ENCODE measurements at regions not wholly inside any gene's neighbourhood (a gene's known extent, or its start where the extent isn't known, plus 50 kb on each side); places are given as distances from the start of the nearest gene placed in this dataset.

- no peak for TF ChIP-seq ZFP36 (IDR thresholded peaks at IDR 0.05; ENCODE audit: borderline replicate concordance, partially characterized antibody)
- no peak for TF ChIP-seq CTCF (IDR thresholded peaks at IDR 0.05)
- no peak for TF ChIP-seq POLR2A (IDR thresholded peaks at IDR 0.05; ENCODE audit: low read length)
- no peak for TF ChIP-seq CHD2 (IDR thresholded peaks at IDR 0.05; ENCODE audit: low read length, partially characterized antibody)
- no peak for TF ChIP-seq CEBPB (IDR thresholded peaks at IDR 0.05)
- no peak for TF ChIP-seq RAD21 (conservative IDR thresholded peaks at IDR 0.05 in 1 of 2, IDR thresholded peaks at IDR 0.05 in 1 of 2)
- TF ChIP-seq ESRRA (IDR thresholded peaks at IDR 0.05; ENCODE audit: borderline replicate concordance, low read length), result no peak
- no peak for TF ChIP-seq MYC (IDR thresholded peaks at IDR 0.05; ENCODE audit: borderline replicate concordance, low read length)
- no peak for TF ChIP-seq ZNF302 (CRISPR knock-in tag; IDR thresholded peaks at IDR 0.05)
- no peak for TF ChIP-seq MAZ (IDR thresholded peaks at IDR 0.05; ENCODE audit: borderline replicate concordance, low read depth, low read length)
- TF ChIP-seq REST (IDR thresholded peaks at IDR 0.05), result no peak
- TF ChIP-seq JUNB (IDR thresholded peaks at IDR 0.05), result no peak
- TF ChIP-seq PHF8 (IDR thresholded peaks at IDR 0.05; ENCODE audit: borderline replicate concordance, low read depth), result no peak
Measured at GRCh38 chr10:62562795-62563194, 188.6 kb downstream of the ZNF365 start.
